ENCODE measurements at regions not wholly inside any gene's neighbourhood (a gene's known extent, or its start where the extent isn't known, plus 50 kb on each side); places are given as distances from the start of the nearest gene placed in this dataset.
A peak's percentile ranks its signal among the peaks of the same experiment; 100 is the strongest.

- TF ChIP-seq, protein P1, sequence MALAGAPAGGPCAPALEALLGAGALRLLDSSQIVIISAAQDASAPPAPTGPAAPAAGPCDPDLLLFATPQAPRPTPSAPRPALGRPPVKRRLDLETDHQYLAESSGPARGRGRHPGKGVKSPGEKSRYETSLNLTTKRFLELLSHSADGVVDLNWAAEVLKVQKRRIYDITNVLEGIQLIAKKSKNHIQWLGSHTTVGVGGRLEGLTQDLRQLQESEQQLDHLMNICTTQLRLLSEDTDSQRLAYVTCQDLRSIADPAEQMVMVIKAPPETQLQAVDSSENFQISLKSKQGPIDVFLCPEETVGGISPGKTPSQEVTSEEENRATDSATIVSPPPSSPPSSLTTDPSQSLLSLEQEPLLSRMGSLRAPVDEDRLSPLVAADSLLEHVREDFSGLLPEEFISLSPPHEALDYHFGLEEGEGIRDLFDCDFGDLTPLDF (CRISPR knock-in tag; IDR thresholded peaks at IDR 0.05), result 0 out of 2 replicates have a peak, but pooled peaks have one; percentile 34
- TF ChIP-seq GATA4 (IDR thresholded peaks at IDR 0.05; ENCODE audit: borderline replicate concordance, low read depth) (0 out of 2 replicates have a peak, but pooled peaks have one; percentile 24), RFX3 (CRISPR knock-in tag; IDR thresholded peaks at IDR 0.05) (no peak), ZNF556 (CRISPR knock-in tag; IDR thresholded peaks at IDR 0.05; ENCODE audit: borderline replicate concordance) (0 out of 2 replicates have a peak, but pooled peaks have one; percentile 37), HDAC2 (CRISPR knock-in tag; IDR thresholded peaks at IDR 0.05) (0 out of 2 replicates have a peak, but pooled peaks have one; percentile 22), TAF1 (CRISPR knock-in tag; IDR thresholded peaks at IDR 0.05) (peak; percentile 68), SP1 (IDR thresholded peaks at IDR 0.05) (no peak), SP1 (CRISPR knock-in tag; IDR thresholded peaks at IDR 0.05) (peak; percentile 10; the same call in 1 of the 2 replicates), ZNF253 (CRISPR knock-in tag; IDR thresholded peaks at IDR 0.05; ENCODE audit: borderline replicate concordance) (no peak), KDM4B (CRISPR knock-in tag; IDR thresholded peaks at IDR 0.05) (no peak), RXRA (CRISPR knock-in tag; IDR thresholded peaks at IDR 0.05) (peak; percentile 78), ZFY (CRISPR knock-in tag; IDR thresholded peaks at IDR 0.05) (peak; percentile 12; the same call in 1 of the 2 replicates), ASH2L (IDR thresholded peaks at IDR 0.05; ENCODE audit: insufficient read length, low read depth, low read length) (peak; percentile 65), PHF21A (CRISPR knock-in tag; IDR thresholded peaks at IDR 0.05) (peak; percentile 50; the same call in 1 of the 2 replicates), ZNF777 (CRISPR knock-in tag; IDR thresholded peaks at IDR 0.05) (peak; percentile 26; the same call in 1 of the 2 replicates), FOXC1 (CRISPR knock-in tag; IDR thresholded peaks at IDR 0.05; ENCODE audit: borderline replicate concordance) (peak; percentile 51; the same call in 1 of the 2 replicates), ZNF605 (CRISPR knock-in tag; IDR thresholded peaks at IDR 0.05) (peak; percentile 58; the same call in 1 of the 2 replicates), TOE1 (CRISPR knock-in tag; IDR thresholded peaks at IDR 0.05) (no peak), GATAD1 (CRISPR knock-in tag; IDR thresholded peaks at IDR 0.05) (0 out of 2 replicates have a peak, but pooled peaks have one; percentile 15), ZNF749 (CRISPR knock-in tag; IDR thresholded peaks at IDR 0.05; ENCODE audit: borderline replicate concordance) (0 out of 2 replicates have a peak, but pooled peaks have one; percentile 30), HNF4A (CRISPR knock-in tag; IDR thresholded peaks at IDR 0.05) (peak; percentile 27; the same call in 1 of the 2 replicates), SAP130 (CRISPR knock-in tag; IDR thresholded peaks at IDR 0.05; ENCODE audit: low read depth) (peak; percentile 56; the same call in 1 of the 2 replicates)
- TF ChIP-seq, protein P2, sequence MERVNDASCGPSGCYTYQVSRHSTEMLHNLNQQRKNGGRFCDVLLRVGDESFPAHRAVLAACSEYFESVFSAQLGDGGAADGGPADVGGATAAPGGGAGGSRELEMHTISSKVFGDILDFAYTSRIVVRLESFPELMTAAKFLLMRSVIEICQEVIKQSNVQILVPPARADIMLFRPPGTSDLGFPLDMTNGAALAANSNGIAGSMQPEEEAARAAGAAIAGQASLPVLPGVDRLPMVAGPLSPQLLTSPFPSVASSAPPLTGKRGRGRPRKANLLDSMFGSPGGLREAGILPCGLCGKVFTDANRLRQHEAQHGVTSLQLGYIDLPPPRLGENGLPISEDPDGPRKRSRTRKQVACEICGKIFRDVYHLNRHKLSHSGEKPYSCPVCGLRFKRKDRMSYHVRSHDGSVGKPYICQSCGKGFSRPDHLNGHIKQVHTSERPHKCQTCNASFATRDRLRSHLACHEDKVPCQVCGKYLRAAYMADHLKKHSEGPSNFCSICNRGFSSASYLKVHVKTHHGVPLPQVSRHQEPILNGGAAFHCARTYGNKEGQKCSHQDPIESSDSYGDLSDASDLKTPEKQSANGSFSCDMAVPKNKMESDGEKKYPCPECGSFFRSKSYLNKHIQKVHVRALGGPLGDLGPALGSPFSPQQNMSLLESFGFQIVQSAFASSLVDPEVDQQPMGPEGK (CRISPR knock-in tag; IDR thresholded peaks at IDR 0.05), result peak; percentile 75
- TF ChIP-seq, protein P3, sequence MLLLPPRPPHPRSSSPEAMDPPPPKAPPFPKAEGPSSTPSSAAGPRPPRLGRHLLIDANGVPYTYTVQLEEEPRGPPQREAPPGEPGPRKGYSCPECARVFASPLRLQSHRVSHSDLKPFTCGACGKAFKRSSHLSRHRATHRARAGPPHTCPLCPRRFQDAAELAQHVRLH (CRISPR knock-in tag; IDR thresholded peaks at IDR 0.05; ENCODE audit: borderline replicate concordance, low read depth), result peak; percentile 25; the same call in 1 of the 2 replicates
Observed at GRCh38 chr10:61000769-61001730, 57.1 kb upstream of the RHOBTB1 start (continued).
